ENCODE measurements at regions not wholly inside any gene's neighbourhood (a gene's known extent, or its start where the extent isn't known, plus 50 kb on each side); places are given as distances from the start of the nearest gene placed in this dataset.
"Not testable (repeated sequence)": the region's sequence is repeated elsewhere in the genome, so short reads cannot be mapped to it uniquely, and the experiment has no call there.

DNA sequence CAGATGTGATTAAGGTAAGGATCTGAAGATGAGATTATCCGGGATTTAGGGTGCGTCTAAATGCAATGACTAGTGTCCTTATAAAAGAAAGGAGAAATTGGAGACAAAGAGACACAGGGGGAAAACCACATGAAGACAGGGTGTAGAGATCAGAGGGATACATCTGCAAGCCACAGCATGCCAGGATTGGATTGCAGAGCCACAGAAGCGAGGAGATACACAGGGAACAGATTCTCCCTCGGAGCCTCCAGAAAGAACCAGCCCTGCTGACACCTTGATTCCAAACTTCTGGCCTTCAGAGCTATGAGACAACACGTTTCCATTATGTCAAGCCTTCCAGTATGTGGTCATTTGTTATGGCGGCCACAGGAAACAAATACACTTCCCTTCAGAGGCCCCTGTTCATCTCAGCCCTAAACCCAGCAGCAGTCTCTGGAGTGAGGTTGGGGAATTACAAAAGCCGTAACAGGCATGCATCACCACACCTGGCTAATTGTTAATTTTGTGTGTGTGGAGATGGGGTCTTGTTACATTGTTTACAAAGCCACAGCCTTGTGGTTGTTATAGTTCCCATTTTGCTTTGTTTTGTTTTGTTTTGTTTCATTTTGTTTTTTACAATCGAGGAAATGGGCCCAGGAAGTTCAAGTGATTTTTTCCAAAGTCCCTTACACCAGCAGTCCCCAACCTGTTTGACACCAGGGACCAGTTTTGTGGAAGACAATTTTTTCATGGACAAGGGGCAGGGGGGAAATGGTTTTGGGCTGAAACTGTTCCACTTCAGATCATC, 51.6 kb upstream of the LYRM9 start:
- H3K27me3 ChIP-seq (ENCODE audit: control insufficient read depth, insufficient read depth, low read length): no peaks in the 10 kb centered on the region
- no peaks in the 10 kb centered on the region for H3K36me3 ChIP-seq (ENCODE audit: control insufficient read depth, insufficient read depth, low read length)
- peaks cover 8% of the 10 kb centered on the region for H3K4me1 ChIP-seq (ENCODE audit: control insufficient read depth, insufficient read depth, low read length)
- no peak overlapping the region for H3K9ac ChIP-seq (ENCODE audit: low read length)
- no peaks in the 10 kb centered on the region for H3K9me3 ChIP-seq (ENCODE audit: control insufficient read depth, low read length)
- no peak overlapping the region for H3K4me3 ChIP-seq (ENCODE audit: low read length)

DNA sequence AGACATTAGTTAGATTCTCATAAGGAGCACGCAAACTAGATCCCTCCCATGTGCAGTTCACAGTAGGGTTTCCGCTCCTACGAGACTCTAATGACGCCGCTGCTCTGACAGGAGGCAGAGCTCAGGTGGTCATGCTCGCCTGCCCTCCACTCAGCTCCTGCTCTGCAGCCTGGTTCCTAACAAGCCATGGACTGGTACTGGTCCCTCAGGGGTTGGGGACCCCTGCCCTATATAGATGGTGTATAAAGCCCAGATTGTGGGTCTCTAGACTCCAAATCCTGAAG, 52.1 kb upstream of the LYRM9 start:
- no peaks in the 10 kb centered on the region for H3K27me3 ChIP-seq (ENCODE audit: control insufficient read depth, insufficient read depth, low read length)
- H3K4me1 ChIP-seq (ENCODE audit: control insufficient read depth, insufficient read depth, low read length): peaks cover 6% of the 10 kb centered on the region
- no peaks in the 10 kb centered on the region for H3K9me3 ChIP-seq (ENCODE audit: control insufficient read depth, low read length)
- no peak overlapping the region for H3K9ac ChIP-seq (ENCODE audit: low read length)
- H3K4me3 ChIP-seq (ENCODE audit: low read length): no peak overlapping the region
- H3K36me3 ChIP-seq (ENCODE audit: control insufficient read depth, insufficient read depth, low read length): no peaks in the 10 kb centered on the region

DNA sequence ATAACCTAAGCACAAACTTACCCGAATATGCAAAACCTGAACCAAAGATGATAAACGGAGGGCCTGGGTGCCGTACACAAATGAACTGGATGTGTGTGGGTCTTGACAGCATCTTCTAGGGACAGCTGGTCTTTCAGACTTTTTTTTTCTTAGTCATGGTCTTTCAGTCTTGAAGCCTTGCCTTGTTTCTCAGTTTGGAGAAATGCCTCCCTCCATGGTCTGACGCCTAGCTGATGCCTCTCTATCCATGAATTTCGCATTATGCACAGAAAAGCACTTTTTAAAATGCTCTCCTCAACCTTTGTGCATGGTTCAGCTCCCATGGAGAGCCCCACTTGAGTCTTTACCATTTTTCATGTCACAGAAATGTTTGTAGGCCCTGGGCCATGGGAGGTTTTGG, 52.8 kb upstream of the LYRM9 start:
- Histone ChIP-seq H3K4me1 (ENCODE audit: control insufficient read depth, insufficient read depth, low read length) (no peaks in the 10 kb centered on the region), H3K4me3 (ENCODE audit: low read length) (no peak overlapping the region), H3K9me3 (ENCODE audit: control insufficient read depth, low read length) (no peaks in the 10 kb centered on the region), H3K27me3 (ENCODE audit: control insufficient read depth, insufficient read depth, low read length) (no peaks in the 10 kb centered on the region), H3K36me3 (ENCODE audit: control insufficient read depth, insufficient read depth, low read length) (no peaks in the 10 kb centered on the region), H3K9ac (ENCODE audit: low read length) (no peak overlapping the region)

DNA sequence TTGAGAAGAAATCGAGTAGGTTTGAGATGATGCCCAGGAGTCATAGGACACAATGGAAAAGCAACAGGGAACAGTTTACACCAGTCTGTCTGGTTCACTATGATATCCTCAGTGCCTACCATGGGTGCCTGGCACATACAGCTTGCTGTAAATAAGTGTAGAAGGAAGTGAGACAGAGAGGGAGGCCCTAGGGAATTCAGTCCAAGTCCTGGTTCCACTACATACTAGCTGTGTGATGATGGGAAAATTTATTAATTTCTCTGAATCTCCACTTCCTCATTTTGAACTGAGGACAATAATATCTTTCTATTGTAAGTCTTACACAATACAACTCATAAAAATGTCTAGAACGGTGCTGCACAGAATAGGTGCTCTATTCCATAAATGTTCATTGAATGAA, 53.3 kb upstream of the LYRM9 start:
- Histone ChIP-seq H3K27me3 (ENCODE audit: control insufficient read depth, insufficient read depth, low read length) (no peaks in the 10 kb centered on the region), H3K36me3 (ENCODE audit: control insufficient read depth, insufficient read depth, low read length) (no peaks in the 10 kb centered on the region), H3K9ac (ENCODE audit: low read length) (no peak overlapping the region), H3K9me3 (ENCODE audit: control insufficient read depth, low read length) (no peaks in the 10 kb centered on the region), H3K4me1 (ENCODE audit: control insufficient read depth, insufficient read depth, low read length) (no peaks in the 10 kb centered on the region), H3K4me3 (ENCODE audit: low read length) (no peak overlapping the region)

DNA sequence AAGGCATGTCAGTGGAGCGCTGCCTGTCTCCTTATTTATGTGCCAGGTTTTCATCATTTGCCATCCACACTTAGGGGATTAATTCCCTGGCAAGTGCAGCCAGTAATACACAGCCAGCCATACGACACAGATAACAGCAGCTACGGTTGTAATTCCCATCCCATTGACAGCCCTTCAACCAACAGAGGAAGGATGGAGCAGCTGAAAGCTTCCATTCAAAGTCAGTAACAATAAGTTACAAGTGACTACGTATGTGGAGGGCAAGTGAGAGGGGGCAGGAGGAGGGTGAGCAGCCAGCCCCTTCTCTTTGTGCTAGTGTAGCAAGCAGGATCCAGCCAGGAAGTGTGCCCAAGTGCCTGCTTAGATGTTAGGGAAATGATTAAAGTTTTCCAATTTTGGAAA, 53.8 kb upstream of the LYRM9 start:
- no peaks in the 10 kb centered on the region for H3K36me3 ChIP-seq (ENCODE audit: control insufficient read depth, insufficient read depth, low read length)
- H3K9ac ChIP-seq (ENCODE audit: low read length): no peak overlapping the region
- H3K27me3 ChIP-seq (ENCODE audit: control insufficient read depth, insufficient read depth, low read length): no peaks in the 10 kb centered on the region
- H3K9me3 ChIP-seq (ENCODE audit: control insufficient read depth, low read length): no peaks in the 10 kb centered on the region
- H3K4me3 ChIP-seq (ENCODE audit: low read length): no peak overlapping the region
- H3K4me1 ChIP-seq (ENCODE audit: control insufficient read depth, insufficient read depth, low read length): no peaks in the 10 kb centered on the region

DNA sequence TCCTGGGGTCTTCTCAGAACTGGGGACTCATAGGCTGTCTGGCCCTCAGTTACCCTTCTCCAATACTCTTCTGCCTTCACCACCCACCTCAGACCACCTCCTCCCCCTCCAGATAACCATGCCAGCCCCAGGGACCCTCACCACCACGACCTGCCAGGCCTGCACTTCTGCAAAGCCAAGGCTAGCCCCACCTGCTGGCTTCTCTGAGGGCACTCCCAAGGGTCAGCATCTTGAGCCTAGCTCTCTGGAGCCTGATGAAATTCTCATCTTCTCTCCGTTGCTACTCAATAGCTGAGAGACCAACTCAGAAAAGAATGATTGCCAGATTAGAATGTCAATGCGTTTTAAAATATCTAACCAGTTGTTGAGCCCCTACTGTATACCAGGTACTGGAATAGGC, 56.1 kb upstream of the LYRM9 start:
- Histone ChIP-seq H3K27me3 (ENCODE audit: control insufficient read depth, insufficient read depth, low read length) (no peaks in the 10 kb centered on the region), H3K4me3 (ENCODE audit: low read length) (no peak overlapping the region)

DNA sequence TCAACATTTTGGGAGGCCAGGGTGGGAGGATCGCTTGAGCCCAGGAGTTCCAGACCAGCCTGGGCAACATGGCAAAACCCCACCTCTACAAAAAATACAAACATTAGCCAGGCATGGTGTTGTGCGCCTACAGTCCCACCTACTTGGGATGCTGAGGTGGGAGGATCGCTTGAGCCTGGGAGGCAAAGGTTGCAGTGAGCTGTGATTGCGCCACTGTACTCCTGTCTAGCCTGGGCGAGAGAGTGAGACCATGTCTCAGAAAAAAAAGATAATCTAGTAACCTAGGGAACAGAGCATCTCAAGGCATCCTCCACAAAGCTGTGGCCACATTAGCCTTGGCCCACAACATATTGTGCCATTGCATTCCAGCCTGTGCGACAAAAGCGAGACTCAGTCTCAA, 57.1 kb upstream of the LYRM9 start:
- not testable (repeated sequence) for H3K36me3 ChIP-seq (ENCODE audit: control insufficient read depth, insufficient read depth, low read length); H3K9me3 ChIP-seq (ENCODE audit: control insufficient read depth, low read length); H3K9ac ChIP-seq (ENCODE audit: low read length); H3K4me1 ChIP-seq (ENCODE audit: control insufficient read depth, insufficient read depth, low read length); H3K4me3 ChIP-seq (ENCODE audit: low read length); H3K27me3 ChIP-seq (ENCODE audit: control insufficient read depth, insufficient read depth, low read length)

More for the DNA sequence above, 56.1 kb upstream of the LYRM9 start:
- no peaks in the 10 kb centered on the region for H3K9me3 ChIP-seq (ENCODE audit: control insufficient read depth, low read length)
- no peaks in the 10 kb centered on the region for H3K36me3 ChIP-seq (ENCODE audit: control insufficient read depth, insufficient read depth, low read length)
- no peak overlapping the region for H3K9ac ChIP-seq (ENCODE audit: low read length)
- H3K4me1 ChIP-seq (ENCODE audit: control insufficient read depth, insufficient read depth, low read length): no peaks in the 10 kb centered on the region

DNA sequence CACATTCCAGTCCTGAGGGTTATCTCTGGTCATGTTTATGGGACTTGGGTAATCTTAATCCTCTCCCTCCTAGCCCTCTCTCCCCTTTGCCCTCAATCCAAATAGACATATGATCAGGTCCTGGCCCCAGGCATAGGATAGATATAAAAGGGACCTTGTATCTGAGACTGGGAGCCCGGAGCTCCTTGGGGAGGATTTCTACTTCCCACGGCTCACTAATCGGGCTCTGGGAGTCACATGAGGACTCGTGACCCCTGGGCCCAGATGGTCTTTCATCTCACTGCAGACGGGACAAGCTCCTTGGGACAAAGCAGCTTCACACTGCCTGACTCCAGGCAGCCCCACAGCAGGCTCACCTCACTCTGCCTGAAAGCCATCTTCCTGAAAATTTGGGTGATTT, 57.8 kb upstream of the LYRM9 start:
- Histone ChIP-seq H3K4me1 (ENCODE audit: control insufficient read depth, insufficient read depth, low read length) (no peaks in the 10 kb centered on the region), H3K36me3 (ENCODE audit: control insufficient read depth, insufficient read depth, low read length) (no peaks in the 10 kb centered on the region), H3K4me3 (ENCODE audit: low read length) (no peak overlapping the region), H3K27me3 (ENCODE audit: control insufficient read depth, insufficient read depth, low read length) (no peaks in the 10 kb centered on the region), H3K9me3 (ENCODE audit: control insufficient read depth, low read length) (no peaks in the 10 kb centered on the region), H3K9ac (ENCODE audit: low read length) (no peak overlapping the region)

DNA sequence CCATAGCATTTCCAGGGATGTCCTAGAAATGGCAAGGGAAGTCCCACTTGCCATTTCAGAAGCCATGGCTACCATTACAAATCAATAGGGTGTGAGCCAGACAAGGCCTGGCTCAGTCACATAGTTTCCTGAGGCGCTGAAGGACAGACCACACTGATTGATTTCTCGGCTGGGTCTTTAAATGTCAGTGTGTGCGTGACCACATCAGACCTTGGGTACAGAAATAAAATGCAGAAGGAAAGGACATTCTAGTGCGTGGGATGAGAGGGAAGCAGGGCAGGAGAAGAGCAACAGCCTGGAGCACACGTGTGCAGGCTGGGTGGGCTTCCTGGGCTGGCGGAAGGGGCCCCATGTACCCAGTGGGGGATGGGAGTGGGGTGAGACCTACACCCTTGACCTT, 58.7 kb upstream of the LYRM9 start:
- H3K4me1 ChIP-seq (ENCODE audit: control insufficient read depth, insufficient read depth, low read length): no peaks in the 10 kb centered on the region
- H3K9ac ChIP-seq (ENCODE audit: low read length): no peak overlapping the region
- no peak overlapping the region for H3K4me3 ChIP-seq (ENCODE audit: low read length)

DNA sequence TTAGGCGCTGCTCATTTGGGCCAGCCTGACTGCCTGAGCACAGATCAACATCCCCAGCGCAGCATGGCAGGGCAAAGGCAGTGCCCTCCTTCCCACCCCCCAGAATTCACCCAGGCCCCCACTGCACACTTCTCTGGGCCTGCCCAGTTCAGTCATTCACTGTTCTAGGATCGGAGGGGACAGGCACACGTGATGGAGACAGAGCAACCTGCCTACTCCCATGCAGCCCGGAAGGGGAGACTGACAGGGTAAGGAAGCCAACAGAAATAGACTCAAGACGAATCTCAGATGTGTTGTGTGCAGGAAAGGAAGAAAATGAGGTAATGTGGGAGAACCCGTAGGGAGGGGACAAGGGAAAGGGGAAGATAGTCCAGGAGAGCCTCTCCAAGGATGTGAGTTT, 59.2 kb upstream of the LYRM9 start:
- H3K9ac ChIP-seq (ENCODE audit: low read length): no peak overlapping the region
- H3K36me3 ChIP-seq (ENCODE audit: control insufficient read depth, insufficient read depth, low read length): no peaks in the 10 kb centered on the region
- H3K27me3 ChIP-seq (ENCODE audit: control insufficient read depth, insufficient read depth, low read length): no peaks in the 10 kb centered on the region
- H3K4me1 ChIP-seq (ENCODE audit: control insufficient read depth, insufficient read depth, low read length): no peaks in the 10 kb centered on the region
- no peaks in the 10 kb centered on the region for H3K9me3 ChIP-seq (ENCODE audit: control insufficient read depth, low read length)
- H3K4me3 ChIP-seq (ENCODE audit: low read length): no peak overlapping the region

More for the DNA sequence above, 58.7 kb upstream of the LYRM9 start:
- Histone ChIP-seq H3K27me3 (ENCODE audit: control insufficient read depth, insufficient read depth, low read length) (no peaks in the 10 kb centered on the region), H3K9me3 (ENCODE audit: control insufficient read depth, low read length) (no peaks in the 10 kb centered on the region), H3K36me3 (ENCODE audit: control insufficient read depth, insufficient read depth, low read length) (no peaks in the 10 kb centered on the region)

DNA sequence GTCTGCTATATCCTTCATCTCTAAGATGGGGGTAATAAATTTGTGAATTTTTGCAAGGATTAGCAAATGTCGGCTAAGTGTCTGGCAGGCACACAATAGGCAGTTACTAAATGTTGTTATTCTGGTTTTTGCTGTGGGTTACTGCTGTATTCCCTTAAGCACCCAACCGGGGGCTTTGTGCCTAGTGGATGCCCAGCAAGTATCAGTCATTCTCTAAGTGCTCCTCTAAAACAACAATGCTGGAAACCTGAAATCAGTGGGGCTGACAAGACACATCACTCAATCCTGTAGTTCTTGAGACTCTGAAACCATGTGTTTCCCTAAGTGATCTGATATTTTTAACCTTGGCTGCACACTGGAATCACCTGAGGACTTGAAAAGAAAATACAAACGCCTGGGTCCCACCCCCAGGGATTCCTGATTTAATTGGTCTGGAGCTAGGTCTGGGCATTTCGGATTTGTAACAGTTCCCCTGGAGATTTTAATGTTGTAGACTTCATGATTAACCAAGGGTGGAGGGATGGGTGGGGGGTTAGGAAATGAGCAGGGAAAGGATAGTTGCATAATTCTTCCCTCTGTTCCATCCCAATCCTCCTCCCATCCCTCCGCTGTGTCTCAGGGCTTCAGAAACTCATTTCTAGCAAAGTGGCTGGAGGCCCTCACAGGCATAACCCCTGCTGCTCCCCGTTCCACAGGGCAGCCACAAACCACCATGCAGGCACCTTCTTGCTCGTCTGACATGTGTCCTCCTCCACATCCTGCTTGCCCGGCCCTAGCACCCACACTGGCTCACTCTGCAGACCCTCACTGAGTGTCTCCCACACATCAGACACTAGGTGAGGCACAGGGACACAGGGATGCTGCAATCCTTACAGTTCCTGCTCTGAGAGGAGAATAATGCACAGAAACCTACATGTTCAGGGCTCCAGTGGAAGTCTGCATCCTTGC, 61.7 kb upstream of the LYRM9 start:
- Histone ChIP-seq H3K9ac (ENCODE audit: low read length) (no peak overlapping the region), H3K36me3 (ENCODE audit: control insufficient read depth, insufficient read depth, low read length) (no peaks in the 10 kb centered on the region), H3K27me3 (ENCODE audit: control insufficient read depth, insufficient read depth, low read length) (no peaks in the 10 kb centered on the region), H3K4me1 (ENCODE audit: control insufficient read depth, insufficient read depth, low read length) (no peaks in the 10 kb centered on the region), H3K9me3 (ENCODE audit: control insufficient read depth, low read length) (no peaks in the 10 kb centered on the region), H3K4me3 (ENCODE audit: low read length) (no peak overlapping the region)

DNA sequence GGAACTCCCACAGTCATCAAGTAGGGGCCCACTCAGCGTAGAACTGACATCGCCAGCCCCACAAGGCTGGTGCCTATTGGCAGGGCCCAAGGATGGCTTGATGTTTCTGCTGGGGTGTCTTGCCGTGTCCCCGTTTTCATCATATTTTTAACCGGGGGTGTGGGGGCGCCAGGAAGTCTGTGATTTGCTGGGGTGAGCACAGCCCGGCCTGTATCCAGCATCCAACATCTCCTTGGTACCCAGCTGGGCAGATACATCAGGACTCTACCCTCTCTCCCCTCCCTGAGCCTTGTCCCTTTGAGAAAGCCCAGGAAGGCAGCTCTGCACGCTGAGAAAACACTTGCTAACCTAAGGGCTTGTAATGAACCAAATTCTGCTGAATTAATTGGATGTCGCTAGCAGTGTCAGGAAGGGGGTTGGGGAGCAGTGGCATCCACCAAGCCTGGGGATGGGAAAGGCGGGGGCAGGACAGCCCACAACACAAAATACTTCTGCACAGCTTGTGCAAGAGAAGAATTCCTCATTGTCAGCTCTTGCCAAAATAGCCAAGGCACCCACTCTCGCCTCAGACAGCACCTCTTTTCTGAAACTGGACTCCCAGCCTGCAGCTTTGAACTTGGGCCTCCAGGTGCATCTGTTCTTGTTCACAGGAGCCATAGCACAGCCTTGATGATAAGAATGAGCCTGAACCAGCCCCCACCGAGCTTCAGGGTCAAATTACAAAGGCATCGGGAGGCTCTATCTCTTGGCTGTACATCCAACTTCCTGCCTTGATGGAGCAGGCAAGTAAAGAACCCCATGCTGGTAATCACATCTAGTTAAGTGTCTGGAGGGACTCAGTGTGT, 63.7 kb upstream of the LYRM9 start:
- H3K36me3 ChIP-seq (ENCODE audit: control insufficient read depth, insufficient read depth, low read length): no peaks in the 10 kb centered on the region
- no peaks in the 10 kb centered on the region for H3K9me3 ChIP-seq (ENCODE audit: control insufficient read depth, low read length)
- H3K4me1 ChIP-seq (ENCODE audit: control insufficient read depth, insufficient read depth, low read length): no peaks in the 10 kb centered on the region
- H3K9ac ChIP-seq (ENCODE audit: low read length): no peak overlapping the region
- no peak overlapping the region for H3K4me3 ChIP-seq (ENCODE audit: low read length)
- H3K27me3 ChIP-seq (ENCODE audit: control insufficient read depth, insufficient read depth, low read length): no peaks in the 10 kb centered on the region
